Germinal center (tissue), 1 donor: ENCODE measurements at regions not wholly inside any gene's neighbourhood (a gene's known extent, or its start where the extent isn't known, plus 50 kb on each side); places are given as distances from the start of the nearest gene placed in this dataset.

Experiments
- DNase-seq: peaks from one replicate; pipeline ENCODE4 v3.0.0; 2012; ENCODE audit warnings: mixed read lengths, low spot score

GRCh38 chr3:110106805-110107204 lies 769.5 kb upstream of the DPPA4 start:
- no peak for DNase-seq

- DNase-seq = no peak
Observed at GRCh38 chr3:110123946-110124345, 786.6 kb upstream of the DPPA4 start.

GRCh38 chr3:110126065-110126464 lies 788.7 kb upstream of the DPPA4 start:
- no peak for DNase-seq

GRCh38 chr3:110133971-110134370 lies 796.6 kb upstream of the DPPA4 start:
- no peak for DNase-seq

- DNase-seq = no peak
Observed at GRCh38 chr3:110139048-110139447, 801.7 kb upstream of the DPPA4 start.

GRCh38 chr3:110139821-110140220 lies 802.5 kb upstream of the DPPA4 start:
- DNase-seq = no peak

- DNase-seq = no peak
Observed at GRCh38 chr3:110149763-110150162, 812.4 kb upstream of the DPPA4 start.

- no peak for DNase-seq
Observed at GRCh38 chr3:110157221-110157620, 819.9 kb upstream of the DPPA4 start.

GRCh38 chr3:110164632-110165369 lies 827.5 kb upstream of the DPPA4 start:
- no peak for DNase-seq

- no peak for DNase-seq
Observed at GRCh38 chr3:110165370-110165743, 828.0 kb upstream of the DPPA4 start.

- no peak for DNase-seq
Observed at GRCh38 chr3:110165753-110166152, 828.4 kb upstream of the DPPA4 start.

- no peak for DNase-seq
Observed at GRCh38 chr3:110166791-110167190, 829.4 kb upstream of the DPPA4 start.

- DNase-seq = no peak
Observed at GRCh38 chr3:110174908-110175307, 837.6 kb upstream of the DPPA4 start.

GRCh38 chr3:110178965-110179364 lies 841.6 kb upstream of the DPPA4 start:
- no peak for DNase-seq

- DNase-seq = no peak
Observed at GRCh38 chr3:110180733-110181132, 843.4 kb upstream of the DPPA4 start.

GRCh38 chr3:110181226-110181625 lies 843.9 kb upstream of the DPPA4 start:
- DNase-seq = no peak

- no peak for DNase-seq
Observed at GRCh38 chr3:110184536-110184935, 847.2 kb upstream of the DPPA4 start.

- no peak for DNase-seq
Observed at GRCh38 chr3:110193074-110193473, 855.7 kb upstream of the DPPA4 start.

- DNase-seq = no peak
Observed at GRCh38 chr3:110198717-110199587, 861.6 kb upstream of the DPPA4 start.

GRCh38 chr3:110199588-110199943 lies 862.2 kb upstream of the DPPA4 start:
- DNase-seq = no peak

GRCh38 chr3:110210086-110210660 lies 861.4 kb upstream of the NECTIN3 start:
- no peak for DNase-seq

GRCh38 chr3:110226645-110227044 lies 845.0 kb upstream of the NECTIN3 start:
- DNase-seq = no peak

- DNase-seq = no peak
Observed at GRCh38 chr3:110227991-110228390, 843.6 kb upstream of the NECTIN3 start.
